ENCODE measurements at regions not wholly inside any gene's neighbourhood (a gene's known extent, or its start where the extent isn't known, plus 50 kb on each side); places are given as distances from the start of the nearest gene placed in this dataset.

DNA sequence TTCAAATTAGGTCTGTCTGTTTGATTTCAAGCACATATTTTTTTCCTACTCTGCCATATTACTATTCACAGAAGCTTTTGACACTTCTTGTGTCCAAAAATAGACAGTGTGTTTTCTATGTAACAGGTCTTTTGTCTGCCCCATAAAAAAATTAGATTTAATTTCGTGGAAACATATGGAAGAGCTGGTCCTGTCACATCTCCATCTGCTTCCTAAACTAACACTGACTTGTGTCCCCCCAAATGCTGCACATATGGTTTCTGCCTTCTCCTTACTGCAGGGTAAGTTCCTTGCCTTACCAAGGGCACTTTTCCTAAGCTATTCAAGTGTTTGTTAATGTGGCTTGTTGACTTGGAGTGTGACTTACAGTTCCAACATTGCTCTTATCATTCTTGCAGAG lies 340.7 kb upstream of the ARX start:
- TF ChIP-seq, protein P1, sequence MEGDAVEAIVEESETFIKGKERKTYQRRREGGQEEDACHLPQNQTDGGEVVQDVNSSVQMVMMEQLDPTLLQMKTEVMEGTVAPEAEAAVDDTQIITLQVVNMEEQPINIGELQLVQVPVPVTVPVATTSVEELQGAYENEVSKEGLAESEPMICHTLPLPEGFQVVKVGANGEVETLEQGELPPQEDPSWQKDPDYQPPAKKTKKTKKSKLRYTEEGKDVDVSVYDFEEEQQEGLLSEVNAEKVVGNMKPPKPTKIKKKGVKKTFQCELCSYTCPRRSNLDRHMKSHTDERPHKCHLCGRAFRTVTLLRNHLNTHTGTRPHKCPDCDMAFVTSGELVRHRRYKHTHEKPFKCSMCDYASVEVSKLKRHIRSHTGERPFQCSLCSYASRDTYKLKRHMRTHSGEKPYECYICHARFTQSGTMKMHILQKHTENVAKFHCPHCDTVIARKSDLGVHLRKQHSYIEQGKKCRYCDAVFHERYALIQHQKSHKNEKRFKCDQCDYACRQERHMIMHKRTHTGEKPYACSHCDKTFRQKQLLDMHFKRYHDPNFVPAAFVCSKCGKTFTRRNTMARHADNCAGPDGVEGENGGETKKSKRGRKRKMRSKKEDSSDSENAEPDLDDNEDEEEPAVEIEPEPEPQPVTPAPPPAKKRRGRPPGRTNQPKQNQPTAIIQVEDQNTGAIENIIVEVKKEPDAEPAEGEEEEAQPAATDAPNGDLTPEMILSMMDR (optimal IDR thresholded peaks at IDR 0.05 in 1 of 3, IDR thresholded peaks at IDR 0.05 in 1 of 3, conservative IDR thresholded peaks at IDR 0.05 in 1 of 3; ENCODE audit: extremely low read depth in 1 of 3, insufficient read depth in 2 of 3, low read length in 3 of 3): no peak
- TF ChIP-seq EZH2 (IDR thresholded peaks at IDR 0.05; ENCODE audit: low read length): no peak
- DNase-seq (ENCODE audit: low read depth, low spot score) (no peak), FAIRE-seq (no peak)
- Histone ChIP-seq H3K27ac (ENCODE audit: control insufficient read depth, insufficient read depth, low read length) (no peak overlapping the region), H4K20me1 (ENCODE audit: control insufficient read depth, extremely low read depth, insufficient read depth, low read length) (no peaks in the 10 kb centered on the region), H3K4me2 (ENCODE audit: control insufficient read depth, extremely low read depth, insufficient read depth, low read depth, low read length) (no peak overlapping the region), H3K9ac (ENCODE audit: control insufficient read depth, extremely low read depth, insufficient read depth, low read length) (no peak overlapping the region), H3K9me3 (ENCODE audit: control insufficient read depth, low read depth, low read length) (no peaks in the 10 kb centered on the region), H3K4me1 (ENCODE audit: control insufficient read depth, extremely low read depth, insufficient read depth, low read length) (no peaks in the 10 kb centered on the region), H3K9me1 (ENCODE audit: control insufficient read depth, extremely low read depth, insufficient read depth, low read length) (no peaks in the 10 kb centered on the region), H3K79me2 (ENCODE audit: control insufficient read depth, insufficient read depth, low read length) (no peaks in the 10 kb centered on the region), H3K36me3 (ENCODE audit: control insufficient read depth in 2 of 2, extremely low read depth in 1 of 2, insufficient read depth in 2 of 2, low read length in 2 of 2) (no peaks in the 10 kb centered on the region), H3K27me3 (ENCODE audit: control insufficient read depth, extremely low read depth, insufficient read depth, low read length) (no peaks in the 10 kb centered on the region), H2AFZ (ENCODE audit: control insufficient read depth, low read length) (no peak overlapping the region), H3K4me3 (ENCODE audit: control insufficient read depth in 2 of 3, extremely low read depth in 1 of 3, insufficient read depth in 2 of 3, low read depth in 1 of 3, low read length in 3 of 3) (no peak overlapping the region)
- dilution Hi-C loops (cut with MboI; ENCODE audit: extremely low pct_ligation_motif_present, low sequenced_read_pairs): no loop called here

DNA sequence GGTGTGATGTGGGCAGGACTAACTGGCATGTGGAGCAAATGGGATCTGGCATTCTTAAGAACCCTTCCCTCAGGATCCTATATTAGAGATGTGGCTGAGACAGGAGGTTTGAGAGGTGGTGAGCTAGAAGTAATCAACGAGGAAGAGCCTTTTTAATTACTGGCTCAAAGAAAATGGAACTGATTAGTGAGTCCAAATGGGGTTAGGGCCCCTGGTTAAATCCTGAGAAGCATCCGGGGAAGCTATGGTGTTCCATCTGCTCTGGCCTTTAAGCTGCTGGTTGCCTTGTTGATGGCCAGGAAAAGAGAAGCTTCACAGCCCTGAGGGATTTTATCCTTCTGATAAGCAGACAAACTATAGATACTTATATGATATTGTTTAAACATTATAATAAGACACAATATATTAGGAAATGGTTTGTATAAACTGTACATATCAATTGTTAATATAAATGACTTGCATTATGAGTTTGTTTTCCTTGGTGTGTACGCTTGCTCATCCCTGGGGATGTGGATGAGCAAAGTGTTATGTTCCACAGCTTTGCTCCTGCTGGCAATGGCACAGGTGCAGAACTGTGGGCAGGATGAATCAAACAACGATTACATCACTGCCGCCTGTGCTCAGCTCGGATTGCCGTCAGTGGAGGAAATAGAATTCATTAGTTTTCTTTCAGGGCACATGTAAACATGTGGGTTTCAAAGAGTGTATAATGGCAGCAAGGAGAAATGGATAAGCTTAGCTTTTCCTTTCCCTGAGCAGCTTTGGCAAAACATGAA lies 328.6 kb upstream of the ARX start:
- Histone ChIP-seq H2AFZ (ENCODE audit: control insufficient read depth, low read length) (no peak overlapping the region), H3K79me2 (ENCODE audit: control insufficient read depth, insufficient read depth, low read length) (no peaks in the 10 kb centered on the region), H3K4me1 (ENCODE audit: control insufficient read depth, extremely low read depth, insufficient read depth, low read length) (no peaks in the 10 kb centered on the region), H3K9ac (ENCODE audit: control insufficient read depth, extremely low read depth, insufficient read depth, low read length) (no peak overlapping the region), H3K4me3 (ENCODE audit: control insufficient read depth in 2 of 3, extremely low read depth in 1 of 3, insufficient read depth in 2 of 3, low read depth in 1 of 3, low read length in 3 of 3) (no peak overlapping the region), H3K9me3 (ENCODE audit: control insufficient read depth, low read depth, low read length) (no peaks in the 10 kb centered on the region), H3K9me1 (ENCODE audit: control insufficient read depth, extremely low read depth, insufficient read depth, low read length) (no peaks in the 10 kb centered on the region), H3K4me2 (ENCODE audit: control insufficient read depth, extremely low read depth, insufficient read depth, low read depth, low read length) (no peak overlapping the region), H4K20me1 (ENCODE audit: control insufficient read depth, extremely low read depth, insufficient read depth, low read length) (no peaks in the 10 kb centered on the region), H3K27ac (ENCODE audit: control insufficient read depth, insufficient read depth, low read length) (no peak overlapping the region), H3K36me3 (ENCODE audit: control insufficient read depth in 2 of 2, extremely low read depth in 1 of 2, insufficient read depth in 2 of 2, low read length in 2 of 2) (no peaks in the 10 kb centered on the region), H3K27me3 (ENCODE audit: control insufficient read depth, extremely low read depth, insufficient read depth, low read length) (no peaks in the 10 kb centered on the region)
- DNase-seq (ENCODE audit: low read depth, low spot score) (no peak), FAIRE-seq (no peak)
- dilution Hi-C loops (cut with MboI; ENCODE audit: extremely low pct_ligation_motif_present, low sequenced_read_pairs): no loop called here
- TF ChIP-seq EZH2 (IDR thresholded peaks at IDR 0.05; ENCODE audit: low read length): no peak
- TF ChIP-seq, protein P1 (optimal IDR thresholded peaks at IDR 0.05 in 1 of 3, IDR thresholded peaks at IDR 0.05 in 1 of 3, conservative IDR thresholded peaks at IDR 0.05 in 1 of 3; ENCODE audit: extremely low read depth in 1 of 3, insufficient read depth in 2 of 3, low read length in 3 of 3): no peak
